ENCODE measurements at regions not wholly inside any gene's neighbourhood (a gene's known extent, or its start where the extent isn't known, plus 50 kb on each side); places are given as distances from the start of the nearest gene placed in this dataset.
A peak's percentile ranks its signal among the peaks of the same experiment; 100 is the strongest.

GRCh38 chr9:99282406-99282805 lies 60.3 kb downstream of the SEC61B start:
- in situ Hi-C loops (cut with HindIII; ENCODE audit: low sequenced_read_pairs), result no loop called here
- DNase-seq (ENCODE audit: low spot score), result no peak

- DNase-seq (ENCODE audit: low spot score), result no peak
- in situ Hi-C loops (cut with HindIII; ENCODE audit: low sequenced_read_pairs), result no loop called here
These were observed 63.9 kb downstream of the SEC61B start for GRCh38 chr9:99285965-99286364.

- in situ Hi-C loops (cut with HindIII; ENCODE audit: low sequenced_read_pairs), result no loop called here
- no peak for DNase-seq (ENCODE audit: low spot score)
These were observed 64.5 kb downstream of the SEC61B start for GRCh38 chr9:99286536-99286935.

- in situ Hi-C loops (cut with HindIII; ENCODE audit: low sequenced_read_pairs), result no loop called here
- no peak for DNase-seq (ENCODE audit: low spot score)
These were observed 65.6 kb downstream of the SEC61B start for GRCh38 chr9:99287641-99288040.

- in situ Hi-C loops (cut with HindIII; ENCODE audit: low sequenced_read_pairs), result no loop called here
These were observed 66.7 kb downstream of the SEC61B start for GRCh38 chr9:99288830-99289229.

GRCh38 chr9:99294850-99295461 lies 72.9 kb downstream of the SEC61B start:
- no peak for DNase-seq (ENCODE audit: low spot score)
- in situ Hi-C loops (cut with HindIII; ENCODE audit: low sequenced_read_pairs), result no loop called here

More at GRCh38 chr9:99288830-99289229, 66.7 kb downstream of the SEC61B start:
- DNase-seq (ENCODE audit: low spot score), result no peak

GRCh38 chr9:99296291-99296951 lies 74.3 kb downstream of the SEC61B start:
- peak; percentile 74 for DNase-seq (ENCODE audit: low spot score)
- in situ Hi-C loops (cut with HindIII; ENCODE audit: low sequenced_read_pairs), result no loop called here

GRCh38 chr9:99298614-99299013 lies 76.5 kb downstream of the SEC61B start:
- in situ Hi-C loops (cut with HindIII; ENCODE audit: low sequenced_read_pairs), result no loop called here
- no peak for DNase-seq (ENCODE audit: low spot score)

GRCh38 chr9:99299211-99300102 lies 77.4 kb downstream of the SEC61B start:
- peak; percentile 23 for DNase-seq (ENCODE audit: low spot score)
- in situ Hi-C loops (cut with HindIII; ENCODE audit: low sequenced_read_pairs), result no loop called here

- in situ Hi-C loops (cut with HindIII; ENCODE audit: low sequenced_read_pairs), result no loop called here
These were observed 78.0 kb downstream of the SEC61B start for GRCh38 chr9:99300103-99300439.

GRCh38 chr9:99300603-99301002 lies 78.5 kb downstream of the SEC61B start:
- in situ Hi-C loops (cut with HindIII; ENCODE audit: low sequenced_read_pairs), result no loop called here
- DNase-seq (ENCODE audit: low spot score), result no peak

More at GRCh38 chr9:99300103-99300439, 78.0 kb downstream of the SEC61B start:
- no peak for DNase-seq (ENCODE audit: low spot score)

GRCh38 chr9:99303177-99303576 lies 81.1 kb downstream of the SEC61B start:
- DNase-seq (ENCODE audit: low spot score), result no peak
- in situ Hi-C loops (cut with HindIII; ENCODE audit: low sequenced_read_pairs), result no loop called here

- in situ Hi-C loops (cut with HindIII; ENCODE audit: low sequenced_read_pairs), result no loop called here
- no peak for DNase-seq (ENCODE audit: low spot score)
These were observed 83.0 kb downstream of the SEC61B start for GRCh38 chr9:99305124-99305523.

GRCh38 chr9:99305820-99306811 lies 84.0 kb downstream of the SEC61B start:
- DNase-seq (ENCODE audit: low spot score), result no peak
- in situ Hi-C loops (cut with HindIII; ENCODE audit: low sequenced_read_pairs), result no loop called here

- no peak for DNase-seq (ENCODE audit: low spot score)
- in situ Hi-C loops (cut with HindIII; ENCODE audit: low sequenced_read_pairs), result no loop called here
These were observed 85.8 kb downstream of the SEC61B start for GRCh38 chr9:99307851-99308250.

GRCh38 chr9:99309141-99309939 lies 87.3 kb downstream of the SEC61B start:
- in situ Hi-C loops (cut with HindIII; ENCODE audit: low sequenced_read_pairs), result no loop called here
- no peak for DNase-seq (ENCODE audit: low spot score)

- in situ Hi-C loops (cut with HindIII; ENCODE audit: low sequenced_read_pairs), result no loop called here
- DNase-seq (ENCODE audit: low spot score), result no peak
These were observed 90.7 kb downstream of the SEC61B start for GRCh38 chr9:99312736-99313135.

- DNase-seq (ENCODE audit: low spot score), result no peak
- in situ Hi-C loops (cut with HindIII; ENCODE audit: low sequenced_read_pairs), result no loop called here
These were observed 97.0 kb downstream of the SEC61B start for GRCh38 chr9:99319048-99319447.

Measured in G401 (cell line).